HG03066 (cell line): ENCODE measurements at regions not wholly inside any gene's neighbourhood (a gene's known extent, or its start where the extent isn't known, plus 50 kb on each side); places are given as distances from the start of the nearest gene placed in this dataset.

Source experiments
- ATAC-seq: cut with Tn5 transposase; IDR thresholded peaks from one replicate; pipeline ENCODE4 v1.9.1; 2021; ENCODE audit warnings: low read depth; ENCODE audit not compliant: unreplicated experiment

- ATAC-seq = no peak
Measured at GRCh38 chr12:130016986-130017385, 113.2 kb upstream of the TMEM132D start.

- no peak for ATAC-seq
Measured at GRCh38 chr12:130017591-130018449, 114.0 kb upstream of the TMEM132D start.

DNA sequence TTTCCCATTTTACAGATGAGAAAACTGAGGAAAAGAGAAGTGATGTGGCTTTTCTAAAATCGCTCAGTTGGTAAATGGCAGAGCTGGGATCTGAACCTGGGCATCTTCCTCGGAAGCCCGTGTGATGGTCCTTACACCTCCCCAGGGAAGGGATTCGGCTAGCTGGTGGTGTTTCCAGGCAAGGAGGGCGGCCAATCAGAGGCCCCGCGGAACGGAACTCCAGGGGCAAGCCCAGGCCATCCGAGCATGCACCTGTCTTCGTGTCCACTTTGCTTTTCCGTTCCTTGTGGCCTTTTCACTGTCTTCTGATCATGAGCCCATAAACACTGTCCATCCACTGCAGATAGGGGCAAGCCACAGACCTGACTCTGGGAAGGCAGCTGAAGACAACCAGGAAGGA is 114.8 kb upstream of the TMEM132D start:
- ATAC-seq = no peak

GRCh38 chr12:130026608-130027176 is 122.9 kb upstream of the TMEM132D start:
- ATAC-seq = no peak

- no peak for ATAC-seq
Measured at GRCh38 chr12:130027798-130028197, 124.0 kb upstream of the TMEM132D start.

- no peak for ATAC-seq
Measured at GRCh38 chr12:130029151-130029550, 125.3 kb upstream of the TMEM132D start.

- ATAC-seq = no peak
Measured at GRCh38 chr12:130031041-130031440, 127.2 kb upstream of the TMEM132D start.

DNA sequence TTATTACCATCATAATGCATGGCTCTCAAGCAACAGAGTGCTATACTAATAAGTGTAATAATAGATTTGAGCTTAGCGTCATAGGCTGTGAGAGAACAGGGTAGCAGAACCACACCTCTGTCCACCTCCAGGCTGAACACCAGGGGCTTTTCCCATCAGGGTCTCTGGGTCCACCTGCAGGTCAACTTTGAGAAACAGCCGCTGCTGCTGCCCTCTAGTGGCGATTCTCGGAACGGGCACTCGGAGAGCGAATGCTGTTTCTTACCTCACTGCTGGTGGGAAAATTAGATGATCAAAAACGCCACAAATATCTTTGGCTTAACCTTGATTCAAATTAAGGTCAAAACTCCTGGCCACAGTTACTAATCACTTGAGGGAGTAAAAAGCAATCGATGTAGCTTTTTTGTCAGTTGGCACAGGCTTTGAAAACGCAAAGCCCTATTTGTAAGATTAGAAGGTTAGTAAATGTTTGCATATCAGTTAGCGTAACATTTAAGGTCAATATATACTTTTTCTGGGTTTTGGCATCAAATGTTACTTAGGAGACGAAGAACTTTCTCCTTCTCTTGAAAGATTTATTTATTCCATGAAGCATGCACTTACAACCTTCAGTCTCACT is 127.9 kb upstream of the TMEM132D start:
- ATAC-seq = peak; percentile 66

DNA sequence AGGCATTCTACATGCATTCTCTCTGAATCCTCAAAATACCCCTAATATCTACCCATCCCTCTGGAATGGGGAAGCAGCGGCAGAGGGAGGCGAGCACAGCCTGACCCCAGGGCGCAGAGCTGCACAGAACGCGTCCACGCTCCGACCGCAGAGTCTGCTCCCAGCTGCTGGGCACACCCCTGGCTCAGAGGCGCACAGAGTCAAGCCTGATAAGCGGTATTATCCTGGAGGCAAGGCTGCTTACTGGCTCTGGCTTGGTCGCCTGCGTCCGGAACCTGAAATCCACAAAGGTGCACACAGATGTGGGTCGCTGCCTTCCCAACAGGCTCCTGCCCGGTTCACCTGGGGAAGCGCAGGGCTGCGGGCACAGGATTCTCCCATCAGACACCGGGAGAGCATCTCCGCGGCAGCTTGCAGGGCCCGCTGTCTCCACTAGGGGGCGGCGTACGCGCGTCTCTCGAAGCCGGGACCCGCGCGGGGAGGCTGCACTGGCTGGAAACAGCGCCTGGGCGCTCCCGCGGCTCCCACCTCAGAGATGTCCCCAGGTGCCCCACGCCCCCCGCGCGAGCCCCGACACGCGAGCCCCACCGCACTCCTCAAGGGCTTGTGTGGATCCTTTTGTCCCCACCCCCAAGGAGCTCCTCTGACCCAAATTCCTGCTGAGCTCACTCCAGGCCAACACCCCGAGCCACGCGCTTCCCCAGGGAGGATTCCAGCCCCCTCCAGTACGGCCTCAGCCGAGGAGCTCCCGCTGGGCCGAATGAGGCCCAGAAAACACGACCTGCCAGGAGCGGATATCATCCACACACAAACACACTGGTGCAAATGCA is 120.1 kb upstream of the FZD10 start:
- ATAC-seq = no peak

GRCh38 chr12:130043685-130044406 is 118.4 kb upstream of the FZD10 start:
- ATAC-seq = no peak

- no peak for ATAC-seq
Measured at GRCh38 chr12:130044991-130045621, 117.2 kb upstream of the FZD10 start.

DNA sequence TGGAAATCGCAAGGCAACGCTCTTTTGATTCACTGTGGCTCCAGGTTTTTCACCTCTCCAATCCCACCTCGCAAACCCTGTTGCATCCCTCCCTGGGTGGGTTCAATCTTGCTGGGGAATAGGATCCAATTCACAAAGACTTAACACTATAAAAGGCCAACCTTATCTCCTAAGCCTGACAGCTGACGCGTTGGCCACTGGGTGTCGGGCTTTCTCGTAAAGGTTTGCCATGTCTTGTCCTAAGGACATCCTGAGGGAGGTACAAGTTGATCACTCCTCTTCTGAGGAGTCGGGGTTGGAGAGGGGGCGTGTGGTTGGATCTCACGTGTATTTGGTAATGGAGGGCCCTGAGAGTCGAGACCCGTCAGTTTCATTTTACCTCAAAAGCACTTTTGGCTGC is 112.6 kb upstream of the FZD10 start:
- no peak for ATAC-seq

DNA sequence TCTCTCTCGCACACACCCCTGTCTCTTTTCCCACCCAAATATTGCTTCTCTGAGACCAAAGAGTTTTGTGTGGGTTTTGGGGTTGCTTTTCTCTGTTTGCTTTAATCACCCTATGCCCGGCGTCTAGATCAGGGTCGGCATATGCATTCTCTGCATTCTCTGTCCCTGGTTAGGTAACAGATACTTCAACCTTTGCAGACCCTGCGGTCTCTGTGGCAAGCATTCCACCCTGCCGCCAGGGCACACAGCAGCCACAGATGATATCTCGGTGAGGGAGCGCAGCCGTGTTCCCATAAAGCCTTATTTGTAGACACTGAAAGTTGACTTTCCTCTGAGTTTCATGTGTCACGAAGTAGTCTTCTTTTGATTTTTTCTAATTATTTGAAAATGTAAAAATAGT is 110.4 kb upstream of the FZD10 start:
- ATAC-seq = no peak

GRCh38 chr12:130053651-130054069 is 108.6 kb upstream of the FZD10 start:
- ATAC-seq = no peak

DNA sequence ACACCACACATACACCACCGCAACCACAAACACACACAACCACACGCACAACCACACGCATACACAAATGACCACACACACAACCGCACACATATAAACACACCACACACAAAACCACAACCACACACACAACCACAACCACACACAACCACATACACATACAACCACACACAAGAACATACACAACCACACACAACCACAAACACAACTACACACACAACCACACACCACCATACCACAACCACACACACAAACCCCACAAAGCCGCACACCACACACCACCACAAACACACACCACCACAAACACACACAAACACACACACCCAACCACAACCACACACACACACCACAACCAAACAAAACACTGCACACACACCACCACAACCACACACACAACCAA is 107.5 kb upstream of the FZD10 start:
- ATAC-seq = no peak

GRCh38 chr12:130058926-130059472 is 103.3 kb upstream of the FZD10 start:
- no peak for ATAC-seq

DNA sequence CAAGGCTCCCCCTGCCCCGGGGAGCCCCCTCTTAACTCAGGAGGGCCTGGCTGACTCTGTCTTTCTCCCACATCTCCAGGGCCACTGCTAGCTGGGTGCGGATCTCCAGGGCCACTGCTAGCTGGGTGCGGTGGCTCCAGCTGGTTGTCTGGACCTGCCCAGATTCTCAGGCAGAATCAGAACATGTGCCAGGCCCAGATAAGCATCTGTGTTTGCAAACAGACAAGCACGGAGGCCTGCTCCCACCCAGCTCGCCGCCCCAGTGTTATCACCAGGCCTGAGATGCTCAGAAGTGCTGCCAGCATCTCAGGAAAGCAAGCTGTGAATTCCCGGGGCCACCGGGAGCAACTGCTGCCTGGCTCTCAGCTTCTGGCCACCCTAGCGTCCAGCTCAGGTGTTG is 98.4 kb upstream of the FZD10 start:
- no peak for ATAC-seq

DNA sequence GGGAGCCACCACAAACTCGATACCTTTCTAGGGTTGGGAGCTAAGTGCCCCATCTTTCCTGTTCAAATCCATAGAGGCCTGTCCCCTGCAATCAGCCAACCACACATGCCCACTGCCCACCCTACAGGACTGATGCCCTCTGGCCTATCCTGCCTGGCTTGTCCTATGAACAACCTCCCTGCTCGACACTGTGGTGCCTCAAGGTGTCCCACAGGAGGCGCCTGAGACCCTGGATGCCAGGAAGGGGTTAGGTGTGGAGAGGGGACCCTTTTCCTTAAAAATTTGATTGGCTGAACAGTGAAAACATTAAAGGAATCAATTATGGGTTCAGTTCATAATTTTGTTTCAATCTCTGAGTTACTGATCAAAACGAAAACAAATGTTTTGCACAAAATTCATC is 97.3 kb upstream of the FZD10 start:
- ATAC-seq = no peak

- ATAC-seq = no peak
Measured at GRCh38 chr12:130066742-130067141, 95.5 kb upstream of the FZD10 start.

GRCh38 chr12:130068741-130069140 is 93.5 kb upstream of the FZD10 start:
- no peak for ATAC-seq
